Right ventricle myocardium superior (tissue), 1 donor: ENCODE measurements at regions not wholly inside any gene's neighbourhood (a gene's known extent, or its start where the extent isn't known, plus 50 kb on each side); places are given as distances from the start of the nearest gene placed in this dataset.
"Not testable (repeated sequence)": the region's sequence is repeated elsewhere in the genome, so short reads cannot be mapped to it uniquely, and the experiment has no call there.

ENCODE experiments used
- ATAC-seq: fragments of 200-7000 bp; cut with Tn5 transposase; one replicate; pipeline ENCODE4 v1.9.1; 2020; ENCODE audit warnings: mild to moderate bottlenecking; ENCODE audit not compliant: poor library complexity
- DNase-seq: peaks from one replicate; pipeline ENCODE4 v3.0.0-alpha.2; 2020
- intact Hi-C: fragments of 100-400 bp; cut with DNase I; formaldehyde crosslinking; loops from one replicate; pipeline ENCODE4 v1.11.2; 2022
- donor health status: DM: no; HTN: yes; CAD: no; lungs with severe emphysema.

- ATAC-seq = peak; percentile 29
Measured at GRCh38 chr1:221527886-221528624, 213.8 kb downstream of the DUSP10 start.

GRCh38 chr1:221530159-221530558, 211.7 kb downstream of the DUSP10 start:
- intact Hi-C loops, ATAC-seq: not testable (repeated sequence)

More at GRCh38 chr1:221527886-221528624, 213.8 kb downstream of the DUSP10 start:
- no peak for DNase-seq
- intact Hi-C loops = no loop called here

GRCh38 chr1:221530791-221531190, 211.1 kb downstream of the DUSP10 start:
- intact Hi-C loops = no loop called here
- ATAC-seq (no peak), DNase-seq (no peak)

More at GRCh38 chr1:221530159-221530558, 211.7 kb downstream of the DUSP10 start:
- DNase-seq = not testable (repeated sequence)

- ATAC-seq = no peak
- intact Hi-C loops = no loop called here
- no peak for DNase-seq
Measured at GRCh38 chr1:221532071-221532773, 209.7 kb downstream of the DUSP10 start.

- DNase-seq (no peak), ATAC-seq (no peak)
- intact Hi-C loops = loop anchor here (10.0 kb wide), 2 partner anchors 204 to 464 kb away; partner anchors contain the start of gene DUSP10
Measured at GRCh38 chr1:221541296-221541695, 200.6 kb downstream of the DUSP10 start.

- no peak for DNase-seq
- peak; percentile 72 for ATAC-seq
- intact Hi-C loops = loop anchor here (10.0 kb wide), 2 partner anchors 201 to 461 kb away; partner anchors contain the start of gene DUSP10
Measured at GRCh38 chr1:221543529-221544120, 198.3 kb downstream of the DUSP10 start.

- no peak for ATAC-seq
- intact Hi-C loops = loop anchor here (10.0 kb wide), 2 partner anchors 196 to 456 kb away; partner anchors contain the start of gene DUSP10
- DNase-seq = no peak
Measured at GRCh38 chr1:221548942-221549341, 192.9 kb downstream of the DUSP10 start.

GRCh38 chr1:221549815-221550214, 192.1 kb downstream of the DUSP10 start:
- peak; percentile 67 for ATAC-seq
- intact Hi-C loops = loop anchor here (10.0 kb wide), 2 partner anchors 195 to 455 kb away; partner anchors contain the start of gene DUSP10
- no peak for DNase-seq

- ATAC-seq, intact Hi-C loops, DNase-seq: not testable (repeated sequence)
Measured at GRCh38 chr1:221552792-221553191, 189.1 kb downstream of the DUSP10 start.

- intact Hi-C loops = no loop called here
- ATAC-seq (peak; percentile 93), DNase-seq (peak; percentile 45)
Measured at GRCh38 chr1:221555689-221556433, 186.0 kb downstream of the DUSP10 start.

- intact Hi-C loops = no loop called here
- DNase-seq = no peak
- no peak for ATAC-seq
Measured at GRCh38 chr1:221556435-221556834, 185.5 kb downstream of the DUSP10 start.

- intact Hi-C loops = no loop called here
- no peak for ATAC-seq
- no peak for DNase-seq
Measured at GRCh38 chr1:221557013-221557412, 184.9 kb downstream of the DUSP10 start.

GRCh38 chr1:221558396-221558795, 183.5 kb downstream of the DUSP10 start:
- DNase-seq (no peak), ATAC-seq (no peak)
- intact Hi-C loops = no loop called here

- intact Hi-C loops = no loop called here
- no peak for ATAC-seq
- no peak for DNase-seq
Measured at GRCh38 chr1:221559911-221560310, 182.0 kb downstream of the DUSP10 start.

GRCh38 chr1:221562542-221563475, 179.1 kb downstream of the DUSP10 start:
- intact Hi-C loops = no loop called here
- DNase-seq (no peak), ATAC-seq (no peak)

- intact Hi-C loops = no loop called here
Measured at GRCh38 chr1:221563476-221563921, 178.4 kb downstream of the DUSP10 start.

GRCh38 chr1:221564891-221565290, 177.0 kb downstream of the DUSP10 start:
- intact Hi-C loops = no loop called here
- ATAC-seq (peak; percentile 19), DNase-seq (no peak)

More at GRCh38 chr1:221563476-221563921, 178.4 kb downstream of the DUSP10 start:
- DNase-seq (peak; percentile 41), ATAC-seq (peak; percentile 40)
